HG02678 (cell line): ENCODE measurements at regions not wholly inside any gene's neighbourhood (a gene's known extent, or its start where the extent isn't known, plus 50 kb on each side); places are given as distances from the start of the nearest gene placed in this dataset.

ENCODE experiments used
- ATAC-seq: cut with Tn5 transposase; IDR thresholded peaks from one replicate; pipeline ENCODE4 v1.9.1; 2021; ENCODE audit warnings: mild to moderate bottlenecking, moderate library complexity; ENCODE audit not compliant: unreplicated experiment

DNA sequence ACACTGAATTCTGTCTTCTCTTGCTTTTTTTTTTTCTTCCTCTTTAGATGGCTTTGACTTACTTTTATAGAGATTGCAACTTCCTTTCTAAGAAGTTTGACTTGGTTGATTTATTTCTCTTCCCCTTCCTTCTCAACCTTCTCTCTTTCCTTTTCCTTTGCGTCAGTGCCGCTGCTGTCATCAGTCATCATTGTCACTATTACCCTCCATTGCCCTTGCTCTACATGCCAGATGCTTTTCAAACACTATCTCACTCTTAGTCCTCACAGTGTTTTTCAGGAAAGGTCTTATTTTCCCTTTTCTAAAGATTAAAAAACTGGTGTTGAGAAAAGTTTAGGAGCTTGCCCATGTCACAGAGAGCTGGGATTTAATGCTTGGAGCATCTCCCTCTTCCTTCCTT lies 74.7 kb upstream of the C11orf87 start:
- ATAC-seq: no peak

DNA sequence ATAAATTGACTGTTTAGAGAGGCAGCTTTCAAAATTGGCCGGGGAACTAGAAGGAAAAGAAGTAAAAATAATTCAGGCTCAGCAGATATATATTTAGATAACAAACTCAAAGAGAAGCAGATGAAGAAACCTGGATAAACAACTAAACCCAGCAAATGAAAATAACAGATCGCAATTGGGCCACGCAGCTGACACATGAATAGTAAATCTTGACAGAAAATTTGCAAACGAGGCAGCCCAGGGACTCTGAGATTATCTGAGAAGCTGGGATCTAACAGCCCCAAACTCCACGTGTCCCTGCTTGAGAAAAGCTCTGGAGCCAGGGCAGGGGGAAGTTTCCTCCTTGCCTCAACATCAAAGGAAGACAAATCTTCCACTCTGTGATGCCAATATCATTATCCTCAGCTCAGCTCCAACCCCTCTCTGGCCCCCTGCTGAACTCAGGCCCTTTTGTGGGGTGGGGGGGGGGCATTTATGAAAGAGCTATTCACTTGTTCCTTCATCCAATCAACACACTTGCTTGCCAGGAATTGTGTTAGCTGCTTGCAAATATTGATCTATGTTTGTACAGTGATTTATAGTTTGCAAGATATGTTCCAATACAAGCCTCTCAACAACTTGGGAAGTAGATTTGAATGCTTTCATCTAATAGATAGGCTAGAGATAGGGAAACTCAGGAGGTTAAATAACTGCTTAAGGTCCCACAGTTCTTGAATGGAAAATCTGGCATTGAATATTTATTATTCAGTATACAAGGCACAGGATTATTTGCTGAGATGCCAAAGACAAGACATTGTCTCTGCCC lies 72.5 kb upstream of the C11orf87 start:
- ATAC-seq: no peak

DNA sequence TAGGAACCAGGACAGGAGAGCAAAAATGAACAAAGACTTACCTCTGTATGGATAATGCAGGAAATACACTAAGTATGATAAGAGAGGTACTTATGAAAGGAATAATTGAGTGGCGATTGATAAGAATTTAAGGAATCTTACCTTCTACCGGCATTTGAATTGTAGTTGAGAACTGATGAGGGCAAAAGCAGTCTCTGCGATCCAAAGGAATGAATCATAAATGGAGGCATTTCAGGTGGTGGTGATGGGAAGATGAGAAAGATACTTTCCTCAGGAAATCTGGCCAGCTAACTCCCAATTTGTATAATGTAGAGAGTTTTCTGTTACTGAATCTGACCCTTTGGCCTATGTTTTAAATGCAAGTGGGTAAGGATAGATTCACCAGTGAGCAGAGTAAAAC lies 71.9 kb upstream of the C11orf87 start:
- ATAC-seq: no peak

DNA sequence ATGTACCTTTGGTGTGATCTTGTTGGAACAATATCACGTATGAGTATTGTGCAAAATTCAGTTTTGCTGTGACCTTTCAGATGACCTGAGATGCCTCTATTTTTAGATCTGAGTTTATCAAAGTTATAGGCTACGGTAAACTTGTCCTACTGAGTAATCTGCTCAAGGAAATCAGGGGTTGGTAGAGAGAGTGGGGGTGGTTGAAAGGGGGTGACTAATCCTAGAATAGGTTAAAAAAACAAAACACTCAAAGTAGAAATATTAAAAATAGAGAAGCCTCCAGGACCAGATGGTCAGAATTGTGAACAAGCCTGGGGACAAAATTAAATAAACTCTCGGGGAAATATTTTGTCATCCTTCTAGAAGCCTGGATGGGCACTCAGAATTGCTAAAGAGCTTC lies 59.9 kb upstream of the C11orf87 start:
- no peak for ATAC-seq

DNA sequence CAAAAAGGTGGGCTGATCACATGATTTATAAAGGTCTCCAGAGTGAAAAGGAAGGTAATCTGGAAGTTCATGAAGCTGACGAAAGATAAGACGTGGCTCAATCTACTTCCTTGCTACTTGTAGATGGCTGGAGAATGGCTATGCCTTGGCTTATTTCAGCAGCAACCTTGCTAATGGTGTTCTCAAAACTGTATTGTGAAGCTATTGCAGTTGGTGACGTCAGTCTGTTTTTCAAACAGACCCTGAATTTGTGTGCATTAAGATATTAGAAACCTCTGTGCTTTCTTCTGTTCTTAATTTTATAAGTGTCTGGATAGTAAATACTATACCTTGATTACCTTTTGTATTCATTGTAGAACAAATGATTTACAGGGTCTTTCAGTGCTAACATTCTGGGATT lies 58.3 kb upstream of the C11orf87 start:
- ATAC-seq: no peak

DNA sequence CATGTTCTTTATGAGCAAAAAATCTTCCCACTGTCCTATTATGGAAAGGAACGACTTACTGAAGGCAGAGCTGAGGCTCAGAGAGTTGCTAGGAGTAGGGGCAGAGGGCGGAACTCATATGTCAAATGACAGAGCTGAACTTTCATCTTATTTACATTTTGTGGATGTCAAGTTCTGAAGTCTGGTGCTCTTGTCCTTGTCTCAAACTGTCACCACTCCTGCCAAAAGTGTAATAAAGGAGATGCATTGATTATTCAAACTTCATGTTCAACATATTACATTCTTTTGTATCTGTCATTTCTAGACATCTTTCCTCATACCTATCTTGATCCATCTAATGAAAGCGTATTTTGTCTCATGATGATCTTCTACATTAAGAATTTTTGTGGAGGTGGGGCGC lies 57.1 kb upstream of the C11orf87 start:
- no peak for ATAC-seq

DNA sequence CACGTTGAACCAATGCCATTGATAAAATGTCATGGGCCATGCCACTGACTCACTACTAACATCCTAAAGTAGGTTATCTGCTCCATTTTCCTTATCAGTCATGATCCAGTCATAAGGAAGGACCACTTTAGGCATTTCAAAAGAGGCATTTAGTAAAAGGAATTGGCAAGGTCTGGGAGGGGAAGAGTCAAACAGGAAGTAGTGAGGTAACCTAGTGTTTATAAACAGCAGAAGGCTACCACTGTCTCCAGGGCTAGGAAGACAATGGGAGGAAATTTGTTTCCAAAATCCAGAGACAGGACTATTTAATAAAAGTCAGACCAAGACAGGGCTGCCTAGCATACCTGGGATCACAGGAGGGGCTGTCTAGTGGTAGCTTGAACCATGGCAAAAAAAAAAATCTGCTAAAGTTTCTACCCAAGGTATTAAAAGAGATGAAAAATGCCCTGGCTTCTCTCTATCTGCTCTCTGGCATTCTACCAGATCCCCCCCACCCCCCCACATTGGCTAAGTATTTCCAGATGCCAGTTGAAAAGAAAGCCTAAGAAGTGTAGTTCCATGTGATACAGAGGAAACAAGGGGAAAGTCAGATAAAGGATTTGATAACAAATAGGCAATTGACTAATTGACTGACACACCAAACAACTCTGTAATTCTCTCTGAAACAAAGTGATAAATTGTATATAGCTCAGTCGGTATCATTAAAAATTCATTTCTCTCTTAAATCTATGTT lies 50.4 kb upstream of the C11orf87 start:
- no peak for ATAC-seq
